Breast epithelium (tissue), 3 donors: ENCODE measurements at regions not wholly inside any gene's neighbourhood (a gene's known extent, or its start where the extent isn't known, plus 50 kb on each side); places are given as distances from the start of the nearest gene placed in this dataset.

Source experiments
- CTCF ChIP-seq, 3 donors: fragments of 450-650 bp; IDR thresholded peaks; one replicate each; pipeline ENCODE4 v1.5.1; 2016 to 2017; ENCODE audit warnings: antibody characterized with exemption in 3 of 3, mild to moderate bottlenecking in 3 of 3, moderate library complexity in 3 of 3
- POLR2AphosphoS5 ChIP-seq, 3 donors: sonication (generic); formaldehyde crosslinking; IDR thresholded peaks; one replicate each; pipeline ENCODE4 v1.6.1; 2017; ENCODE audit warnings: antibody characterized with exemption in 3 of 3

GRCh38 chr5:125575171-125575890 lies 828.9 kb upstream of the ZNF608 start:
- TF ChIP-seq POLR2AphosphoS5 (IDR thresholded peaks at IDR 0.05) (no peak), CTCF (IDR thresholded peaks at IDR 0.05) (no peak)
